Mesenchymal stem cell (in vitro differentiated cells and primary cell): ENCODE measurements at regions not wholly inside any gene's neighbourhood (a gene's known extent, or its start where the extent isn't known, plus 50 kb on each side); places are given as distances from the start of the nearest gene placed in this dataset.

ENCODE experiments used
- DNase-seq: peaks from one replicate; pipeline ENCODE4 v3.0.0-alpha.2; 2013
- H2AFZ ChIP-seq: one replicate; pipeline ENCODE4 v1.6.1; 2013; ENCODE audit warnings: low read depth, mild to moderate bottlenecking, control low read depth, inconsistent platforms, low read length, moderate library complexity
- H2AK5ac ChIP-seq: 2 replicates; pipeline ENCODE4 v1.6.1; 2013; ENCODE audit warnings: low read length, moderate library complexity, mild to moderate bottlenecking, inconsistent platforms; ENCODE audit not compliant: severe bottlenecking
- H2BK120ac ChIP-seq: one replicate; pipeline ENCODE4 v1.6.1; 2013; ENCODE audit warnings: low read depth, mild to moderate bottlenecking, inconsistent platforms, low read length, moderate library complexity
- H2BK12ac ChIP-seq, 2 experiments: one replicate each; pipeline ENCODE4 v1.6.1; 2013; ENCODE audit warnings: inconsistent platforms in 2 of 2, low read length in 2 of 2, mild to moderate bottlenecking in 2 of 2, moderate library complexity in 2 of 2, control low read depth in 1 of 2
- H2BK15ac ChIP-seq: one replicate; pipeline ENCODE4 v1.6.1; 2013; ENCODE audit warnings: mild to moderate bottlenecking, low read depth, inconsistent platforms; ENCODE audit not compliant: poor library complexity, severe bottlenecking
- H2BK5ac ChIP-seq: 2 replicates; pipeline ENCODE4 v1.6.1; 2013; ENCODE audit warnings: low read depth, mild to moderate bottlenecking, low read length, control low read depth, inconsistent platforms; ENCODE audit not compliant: poor library complexity, severe bottlenecking
- H3K14ac ChIP-seq, 2 experiments: one replicate each; pipeline ENCODE4 v1.6.1; 2013; ENCODE audit warnings: inconsistent platforms in 2 of 2, low read length in 2 of 2, control low read depth in 1 of 2, mild to moderate bottlenecking in 1 of 2, moderate library complexity in 1 of 2
- H3K18ac ChIP-seq, 2 experiments: one replicate each; pipeline ENCODE4 v1.6.1; 2013; ENCODE audit warnings: inconsistent platforms in 2 of 2, low read length in 2 of 2, control low read depth in 1 of 2, low read depth in 1 of 2, mild to moderate bottlenecking in 1 of 2
- H3K23ac ChIP-seq, 2 experiments: one replicate each; pipeline ENCODE4 v1.6.1; 2013; ENCODE audit warnings: inconsistent platforms in 2 of 2, low read length in 2 of 2, mild to moderate bottlenecking in 2 of 2, moderate library complexity in 2 of 2, control low read depth in 1 of 2
- H3K27ac ChIP-seq: 2 replicates; pipeline ENCODE4 v1.5.1; 2013; ENCODE audit warnings: mild to moderate bottlenecking, moderate library complexity, low read length, control low read depth, inconsistent platforms; ENCODE audit not compliant: poor library complexity, severe bottlenecking
- H3K27me3 ChIP-seq, 2 experiments: 2 replicates each; pipeline versions ENCODE4 v1.6.1 to v1.7.0; 2013; ENCODE audit warnings: low read length in 2 of 2, mild to moderate bottlenecking in 2 of 2, moderate library complexity in 2 of 2, control low read depth in 1 of 2, inconsistent platforms in 1 of 2; ENCODE audit not compliant: control insufficient read depth in 1 of 2, insufficient read depth in 1 of 2
- H3K36me3 ChIP-seq, 2 experiments: 2 replicates each; pipeline versions ENCODE4 v1.6.1 to v1.7.0; 2013; ENCODE audit warnings: low read length in 2 of 2, control low read depth in 1 of 2, inconsistent platforms in 1 of 2, low read depth in 1 of 2, mild to moderate bottlenecking in 1 of 2; ENCODE audit not compliant: insufficient read depth in 2 of 2, control insufficient read depth in 1 of 2
- H3K4ac ChIP-seq, 2 experiments: one replicate each; pipeline ENCODE4 v1.6.1; 2013; ENCODE audit warnings: inconsistent platforms in 2 of 2, low read length in 2 of 2, mild to moderate bottlenecking in 2 of 2, moderate library complexity in 2 of 2, control low read depth in 1 of 2, low read depth in 1 of 2
- H3K4me1 ChIP-seq: 2 replicates; pipeline ENCODE4 v1.6.1; 2013; ENCODE audit warnings: low read depth, low read length, control low read depth; ENCODE audit not compliant: control insufficient read depth, insufficient read depth
- H3K4me2 ChIP-seq: 2 replicates; pipeline ENCODE4 v1.6.1; 2013; ENCODE audit warnings: low read length, mild to moderate bottlenecking, inconsistent platforms; ENCODE audit not compliant: poor library complexity, severe bottlenecking
- H3K4me3 ChIP-seq, 2 experiments: 2 replicates each; pipeline versions ENCODE4 v1.5.1 to v1.7.0; 2013; ENCODE audit warnings: low read length in 2 of 2, mild to moderate bottlenecking in 2 of 2, control low read depth in 1 of 2, low read depth in 1 of 2; ENCODE audit not compliant: insufficient read depth in 1 of 2
- H3K79me1 ChIP-seq: replicated peaks from 2 replicates; pipeline ENCODE4 v1.6.1; 2013; ENCODE audit warnings: mild to moderate bottlenecking, control low read depth, low read length, inconsistent platforms; ENCODE audit not compliant: poor library complexity, severe bottlenecking
- H3K9ac ChIP-seq: 2 replicates; pipeline ENCODE4 v1.7.0; 2013; ENCODE audit warnings: mild to moderate bottlenecking, low read length, moderate library complexity
- H3K9me3 ChIP-seq: 2 replicates; pipeline ENCODE4 v1.7.0; 2013; ENCODE audit warnings: mild to moderate bottlenecking, low read length; ENCODE audit not compliant: control insufficient read depth
- H4K8ac ChIP-seq: one replicate; pipeline ENCODE4 v1.6.1; 2013; ENCODE audit warnings: inconsistent platforms, mild to moderate bottlenecking, low read length, moderate library complexity
- H4K91ac ChIP-seq: one replicate; pipeline ENCODE4 v1.6.1; 2013; ENCODE audit warnings: mild to moderate bottlenecking, low read length, inconsistent platforms
- WGBS: methylation state at CpG from one replicate; pipeline ENCODE4 v1.1.7; 2013; ENCODE audit warnings: mixed read lengths; 5-methylcytosine and 5-hydroxymethylcytosine counted together

DNA sequence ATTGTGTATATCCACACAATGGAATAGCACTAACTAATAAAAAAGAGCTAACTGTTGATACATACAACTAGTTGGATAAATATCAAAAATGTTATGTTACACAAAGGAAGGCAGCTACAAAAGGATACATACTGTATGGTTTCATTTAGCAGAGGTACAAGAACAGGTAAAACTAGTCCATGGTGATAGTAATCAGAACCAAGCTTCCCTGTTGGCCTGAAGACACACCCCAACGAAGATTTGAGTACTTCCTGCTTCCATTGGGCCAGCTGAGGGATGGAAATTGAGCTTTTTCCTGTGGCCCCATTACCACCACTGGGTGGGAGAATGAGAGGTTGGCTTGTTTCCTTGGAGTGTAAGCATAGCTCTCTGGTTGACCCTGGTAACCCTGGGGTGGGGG is 117.3 kb upstream of the CADPS start:
- H3K27ac ChIP-seq, result no peak overlapping the region
- H2BK12ac ChIP-seq, result no peak overlapping the region
- DNase-seq, result no peak
- no peaks in the 10 kb centered on the region for H3K9me3 ChIP-seq
- H3K14ac ChIP-seq, result no peak overlapping the region
- H3K18ac ChIP-seq, result no peak overlapping the region
- H3K4ac ChIP-seq, result no peak overlapping the region
- H3K23ac ChIP-seq, result no peak overlapping the region
- H3K4me1 ChIP-seq, result no peaks in the 10 kb centered on the region
- H2BK5ac ChIP-seq, result no peak overlapping the region
- H2AK5ac ChIP-seq, result no peak overlapping the region
- no peak overlapping the region for H2BK120ac ChIP-seq
- no peak overlapping the region for H4K8ac ChIP-seq
- no peak overlapping the region for H4K91ac ChIP-seq
- 41% methylated on average over 1 of the region's 1 CpG for WGBS
- H3K9ac ChIP-seq, result no peak overlapping the region
- no peaks in the 10 kb centered on the region for H3K27me3 ChIP-seq
- H3K4me2 ChIP-seq, result no peak overlapping the region
- no peak overlapping the region for H3K4me3 ChIP-seq
- H2AFZ ChIP-seq, result no peak overlapping the region
- no peaks in the 10 kb centered on the region for H3K79me1 ChIP-seq
- no peaks in the 10 kb centered on the region for H3K36me3 ChIP-seq
- no peak overlapping the region for H2BK15ac ChIP-seq

- Histone ChIP-seq H3K4me2 (no peak overlapping the region), H2AFZ (no peak overlapping the region), H4K91ac (no peak overlapping the region), H3K4me3 (no peak overlapping the region), H4K8ac (no peak overlapping the region), H2BK15ac (no peak overlapping the region), H3K27ac (no peak overlapping the region), H3K9ac (no peak overlapping the region), H3K4ac (no peak overlapping the region), H3K27me3 (no peaks in the 10 kb centered on the region), H3K9me3 (no peaks in the 10 kb centered on the region), H3K36me3 (no peaks in the 10 kb centered on the region), H3K4me1 (no peaks in the 10 kb centered on the region), H2BK5ac (no peak overlapping the region), H2AK5ac (no peak overlapping the region), H2BK120ac (no peak overlapping the region), H3K79me1 (no peaks in the 10 kb centered on the region), H2BK12ac (no peak overlapping the region), H3K18ac (no peak overlapping the region), H3K23ac (no peak overlapping the region), H3K14ac (no peak overlapping the region)
- no peak for DNase-seq
- WGBS, result 73% methylated on average over 3 of the region's 3 CpGs
Observed at GRCh38 chr3:62995119-62995518, 119.9 kb upstream of the CADPS start.

GRCh38 chr3:62995530-62995929 is 120.3 kb upstream of the CADPS start:
- no peak overlapping the region for H2BK5ac ChIP-seq
- no peak overlapping the region for H2AFZ ChIP-seq

DNA sequence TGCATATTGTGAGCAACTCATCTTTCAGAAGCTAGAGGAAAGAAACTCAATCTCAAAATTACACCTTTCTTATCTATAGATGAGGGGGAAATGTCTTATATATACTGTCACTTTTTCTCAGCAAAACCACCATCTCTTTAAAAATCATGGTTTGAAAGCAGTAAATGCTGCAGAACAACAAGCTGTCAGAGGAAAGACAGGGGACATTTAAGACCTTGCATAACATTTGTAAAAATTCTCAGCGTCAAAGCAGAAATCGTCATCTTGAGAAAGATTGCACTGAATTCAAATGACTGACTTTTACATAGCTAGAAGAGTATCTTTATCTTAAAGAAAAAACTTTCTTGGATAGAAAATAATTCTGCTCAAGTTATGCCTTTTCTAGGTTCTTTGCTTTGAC is 122.2 kb upstream of the CADPS start:
- no peak overlapping the region for H2BK5ac ChIP-seq
- H3K79me1 ChIP-seq, result no peaks in the 10 kb centered on the region
- no peak for DNase-seq
- H3K9me3 ChIP-seq, result peaks cover 5% of the 10 kb centered on the region
- H2BK15ac ChIP-seq, result no peak overlapping the region
- H2BK120ac ChIP-seq, result no peak overlapping the region
- H4K91ac ChIP-seq, result no peak overlapping the region
- H3K36me3 ChIP-seq, result no peaks in the 10 kb centered on the region
- H3K4me1 ChIP-seq, result no peaks in the 10 kb centered on the region
- no peak overlapping the region for H3K9ac ChIP-seq
- no peaks in the 10 kb centered on the region for H3K27me3 ChIP-seq
- H3K23ac ChIP-seq, result no peak overlapping the region
- no peak overlapping the region for H4K8ac ChIP-seq
- no peak overlapping the region for H2AFZ ChIP-seq
- H3K4me3 ChIP-seq, result no peak overlapping the region
- H3K4ac ChIP-seq, result no peak overlapping the region
- H2AK5ac ChIP-seq, result no peak overlapping the region
- no peak overlapping the region for H3K4me2 ChIP-seq
- no peak overlapping the region for H3K14ac ChIP-seq
- no peak overlapping the region for H3K27ac ChIP-seq
- no CpG with 5 or more reads among the region's 2 CpGs for WGBS
- no peak overlapping the region for H2BK12ac ChIP-seq
- no peak overlapping the region for H3K18ac ChIP-seq

More at GRCh38 chr3:62995530-62995929, 120.3 kb upstream of the CADPS start:
- Histone ChIP-seq H3K4me3 (no peak overlapping the region), H3K27me3 (no peaks in the 10 kb centered on the region), H3K79me1 (no peaks in the 10 kb centered on the region), H2AK5ac (no peak overlapping the region), H3K4me2 (no peak overlapping the region), H4K8ac (no peak overlapping the region), H2BK15ac (no peak overlapping the region), H3K4ac (no peak overlapping the region), H3K36me3 (no peaks in the 10 kb centered on the region), H3K18ac (no peak overlapping the region), H2BK12ac (no peak overlapping the region), H3K27ac (no peak overlapping the region), H2BK120ac (no peak overlapping the region), H3K14ac (no peak overlapping the region), H3K4me1 (no peaks in the 10 kb centered on the region), H3K9me3 (no peaks in the 10 kb centered on the region), H3K9ac (no peak overlapping the region), H3K23ac (no peak overlapping the region), H4K91ac (no peak overlapping the region)
- DNase-seq, result no peak
- 71% methylated on average over 1 of the region's 2 CpGs for WGBS
